Cardiac septum (tissue), 1 donor: ENCODE measurements at regions not wholly inside any gene's neighbourhood (a gene's known extent, or its start where the extent isn't known, plus 50 kb on each side); places are given as distances from the start of the nearest gene placed in this dataset.
"Not testable (repeated sequence)": the region's sequence is repeated elsewhere in the genome, so short reads cannot be mapped to it uniquely, and the experiment has no call there.

ENCODE experiments used
- DNase-seq: peaks from one replicate; pipeline ENCODE4 v3.0.0-alpha.2; 2020; ENCODE audit warnings: low spot score
- intact Hi-C: fragments of 100-400 bp; cut with DNase I; formaldehyde crosslinking; loops from one replicate; pipeline ENCODE4 v1.14.0; 2022
- donor health status: DM: no; HTN: no; CAD: no.

GRCh38 chr14:101315802-101316296, 245.4 kb upstream of the DIO3 start:
- no peak for DNase-seq
- intact Hi-C loops: no loop called here

GRCh38 chr14:101318271-101318670, 243.0 kb upstream of the DIO3 start:
- DNase-seq: no peak

GRCh38 chr14:101320396-101320795, 240.9 kb upstream of the DIO3 start:
- intact Hi-C loops: no loop called here
- DNase-seq: no peak

More at GRCh38 chr14:101318271-101318670, 243.0 kb upstream of the DIO3 start:
- intact Hi-C loops: no loop called here

- intact Hi-C loops: no loop called here
- no peak for DNase-seq
Measured at GRCh38 chr14:101322223-101322622, 239.1 kb upstream of the DIO3 start.

- intact Hi-C loops: no loop called here
- DNase-seq: no peak
Measured at GRCh38 chr14:101323111-101323510, 238.2 kb upstream of the DIO3 start.

GRCh38 chr14:101323614-101324235, 237.6 kb upstream of the DIO3 start:
- DNase-seq, intact Hi-C loops: not testable (repeated sequence)

GRCh38 chr14:101325319-101325718, 236.0 kb upstream of the DIO3 start:
- no peak for DNase-seq

GRCh38 chr14:101328412-101329028, 232.8 kb upstream of the DIO3 start:
- DNase-seq: no peak
- intact Hi-C loops: no loop called here

More at GRCh38 chr14:101325319-101325718, 236.0 kb upstream of the DIO3 start:
- intact Hi-C loops: no loop called here

- intact Hi-C loops: no loop called here
- DNase-seq: no peak
Measured at GRCh38 chr14:101330416-101331140, 230.7 kb upstream of the DIO3 start.

- intact Hi-C loops: no loop called here
- DNase-seq: no peak
Measured at GRCh38 chr14:101331141-101331525, 230.2 kb upstream of the DIO3 start.

- intact Hi-C loops: no loop called here
- DNase-seq: no peak
Measured at GRCh38 chr14:101331661-101332169, 229.6 kb upstream of the DIO3 start.

GRCh38 chr14:101332281-101332680, 229.0 kb upstream of the DIO3 start:
- no peak for DNase-seq
- intact Hi-C loops: no loop called here

GRCh38 chr14:101333335-101334280, 227.7 kb upstream of the DIO3 start:
- intact Hi-C loops: no loop called here
- no peak for DNase-seq

- DNase-seq: no peak
- intact Hi-C loops: no loop called here
Measured at GRCh38 chr14:101334656-101335055, 226.6 kb upstream of the DIO3 start.

GRCh38 chr14:101335061-101335661, 226.1 kb upstream of the DIO3 start:
- DNase-seq: no peak
- intact Hi-C loops: no loop called here

GRCh38 chr14:101336183-101336582, 225.1 kb upstream of the DIO3 start:
- no peak for DNase-seq
- intact Hi-C loops: no loop called here

GRCh38 chr14:101337053-101337452, 224.2 kb upstream of the DIO3 start:
- no peak for DNase-seq
- intact Hi-C loops: no loop called here

GRCh38 chr14:101340556-101340955, 220.7 kb upstream of the DIO3 start:
- DNase-seq: no peak
- intact Hi-C loops: no loop called here
